Kidney (tissue), 13 donors: ENCODE measurements at regions not wholly inside any gene's neighbourhood (a gene's known extent, or its start where the extent isn't known, plus 50 kb on each side); places are given as distances from the start of the nearest gene placed in this dataset.

Source experiments
- DNase-seq, 5 donors: peaks; one replicate each; pipeline ENCODE4 v3.0.0-alpha.2; 2013 to 2020
- FAIRE-seq: peaks from 2 replicates; lab custom pipeline; 2012; peaks lifted over from hg19 to GRCh38; lab: Jason Lieb, UNC
- H3K27ac ChIP-seq, 2 donors: one replicate each; pipeline ENCODE4 v1.7.0; 2013; ENCODE audit warnings: low read depth in 2 of 2, low read length in 2 of 2, inconsistent platforms in 1 of 2
- H3K27me3 ChIP-seq: one replicate; pipeline ENCODE4 v1.7.1; 2013; ENCODE audit warnings: low read length, inconsistent platforms; ENCODE audit not compliant: control insufficient read depth, insufficient read depth
- H3K36me3 ChIP-seq, 3 donors: one replicate each; pipeline versions ENCODE4 v1.7.0 to v1.7.1; 2013; ENCODE audit warnings: low read length in 3 of 3, control low read depth in 1 of 3, inconsistent platforms in 1 of 3; ENCODE audit not compliant: insufficient read depth in 3 of 3, control insufficient read depth in 2 of 3
- H3K4me1 ChIP-seq, 3 donors: one replicate each; pipeline versions ENCODE4 v1.7.0 to v1.7.1; 2013; ENCODE audit warnings: low read length in 3 of 3, inconsistent platforms in 1 of 3, low read depth in 1 of 3; ENCODE audit not compliant: control insufficient read depth in 2 of 3, insufficient read depth in 2 of 3
- H3K4me3 ChIP-seq, 3 donors: one replicate each; pipeline versions ENCODE4 v1.7.0 to v1.8.1; 2013; ENCODE audit warnings: low read length in 3 of 3, control low read depth in 1 of 3, inconsistent platforms in 1 of 3
- H3K9ac ChIP-seq, 3 donors: one replicate each; pipeline versions ENCODE4 v1.7.0 to v1.7.1; 2013; ENCODE audit warnings: low read length in 3 of 3, control low read depth in 1 of 3, inconsistent platforms in 1 of 3
- H3K9me3 ChIP-seq, 3 donors: one replicate each; pipeline versions ENCODE4 v1.7.0 to v1.7.1; 2013; ENCODE audit warnings: low read length in 3 of 3, control low read depth in 1 of 3, inconsistent platforms in 1 of 3; ENCODE audit not compliant: control insufficient read depth in 2 of 3, insufficient read depth in 1 of 3
- CTCF ChIP-seq: IDR thresholded peaks from 3 replicates; pipeline ENCODE4 v1.5.1; 2012; ENCODE audit warnings: mild to moderate bottlenecking, moderate library complexity, borderline replicate concordance; ENCODE audit not compliant: insufficient read depth; ENCODE audit errors: extremely low read depth
- intact Hi-C: fragments of 100-400 bp; cut with DNase I; formaldehyde crosslinking; loops from one replicate; pipeline ENCODE4 v1.11.1; 2022
- donor health status: control.
- donor health status: control.
- donor health status: control.
- donor health status: control.
- donor health status: control.
- donor health status: DM: yes; HTN: yes; CAD: no.
- donor health status: Normal renal cell carcinoma (clear cell type).

- Histone ChIP-seq H3K36me3 (no peaks in the 10 kb centered on the region), H3K27ac (no peak overlapping the region), H3K27me3 (no peaks in the 10 kb centered on the region), H3K4me3 (no peak overlapping the region), H3K9ac (no peak overlapping the region), H3K9me3 (peaks cover 0 to 2% (median 0%) of the 10 kb centered on the region in 3 donors), H3K4me1 (peaks cover 0 to 4% (median 0%) of the 10 kb centered on the region in 3 donors)
- TF ChIP-seq CTCF, result no peak
- intact Hi-C loops, result no loop called here
- no peak for DNase-seq
- FAIRE-seq, result no peak
These were observed 116.3 kb upstream of the FOXF1 start for GRCh38 chr16:86393907-86394626.

- Histone ChIP-seq H3K27me3 (no peaks in the 10 kb centered on the region), H3K9ac (no peak overlapping the region), H3K9me3 (peaks cover 0 to 2% (median 0%) of the 10 kb centered on the region in 3 donors), H3K27ac (no peak overlapping the region), H3K4me1 (peaks cover 0 to 4% (median 0%) of the 10 kb centered on the region in 3 donors), H3K36me3 (no peaks in the 10 kb centered on the region), H3K4me3 (no peak overlapping the region)
- intact Hi-C loops, result no loop called here
- FAIRE-seq (no peak), DNase-seq (no peak)
- TF ChIP-seq CTCF, result no peak
These were observed 114.8 kb upstream of the FOXF1 start for GRCh38 chr16:86395477-86395876.

GRCh38 chr16:86396422-86396821 lies 113.9 kb upstream of the FOXF1 start:
- Histone ChIP-seq H3K27me3 (no peaks in the 10 kb centered on the region), H3K9me3 (peaks cover 0 to 2% (median 0%) of the 10 kb centered on the region in 3 donors), H3K27ac (no peak overlapping the region), H3K4me3 (peak overlapping the region in 1 of 3 donors; percentile 39), H3K4me1 (peaks cover 0 to 4% (median 0%) of the 10 kb centered on the region in 3 donors), H3K36me3 (no peaks in the 10 kb centered on the region), H3K9ac (no peak overlapping the region)
- DNase-seq (peak in 4 of 5 donors; percentile 71 to 93 (median 85)), FAIRE-seq (no peak)
- no peak for TF ChIP-seq CTCF
- intact Hi-C loops, result no loop called here
